ENCODE measurements at regions not wholly inside any gene's neighbourhood (a gene's known extent, or its start where the extent isn't known, plus 50 kb on each side); places are given as distances from the start of the nearest gene placed in this dataset.

- TF ChIP-seq CTCF (IDR thresholded peaks at IDR 0.05; ENCODE audit: insufficient read depth, low read length, poor library complexity, severe bottlenecking), result no peak
- TF ChIP-seq EZH2phosphoT487 (conservative IDR thresholded peaks at IDR 0.05; ENCODE audit: low read length), result no peak
Observed at GRCh38 chr12:90238663-90239271, 530.1 kb upstream of the ATP2B1 start.
